DND-41 (cell line): ENCODE measurements at regions not wholly inside any gene's neighbourhood (a gene's known extent, or its start where the extent isn't known, plus 50 kb on each side); places are given as distances from the start of the nearest gene placed in this dataset.

Source experiments
- ATAC-seq: fragments of 200-7000 bp; cut with Tn5 transposase; 3 replicates; pipeline ENCODE4 v1.9.1; 2021; ENCODE audit warnings: low read depth; ENCODE audit not compliant: insufficient read depth
- DNase-seq: peaks from one replicate; pipeline ENCODE4 v3.0.0-alpha.2; 2020
- H2AFZ ChIP-seq: 2 replicates; pipeline ENCODE4 v1.6.0; 2012; ENCODE audit warnings: low read depth, low read length
- H3K27ac ChIP-seq: 2 replicates; pipeline ENCODE4 v1.5.1; 2012; ENCODE audit warnings: low read length, inconsistent platforms
- H3K27me3 ChIP-seq: fragments of 200-600 bp; sonication (generic); 2 replicates; pipeline ENCODE4 v1.6.0; 2012; ENCODE audit warnings: low read length, mild to moderate bottlenecking, inconsistent platforms; ENCODE audit not compliant: insufficient read depth, poor library complexity
- H3K36me3 ChIP-seq: 2 replicates; pipeline ENCODE4 v1.5.1; 2012; ENCODE audit warnings: low read length, inconsistent platforms; ENCODE audit not compliant: insufficient read depth
- H3K4me1 ChIP-seq: 2 replicates; pipeline ENCODE4 v1.5.1; 2012; ENCODE audit warnings: mild to moderate bottlenecking, low read length; ENCODE audit not compliant: insufficient read depth
- H3K4me2 ChIP-seq: 2 replicates; pipeline ENCODE4 v1.6.0; 2012; ENCODE audit warnings: mild to moderate bottlenecking, moderate library complexity, low read length, inconsistent platforms; ENCODE audit not compliant: insufficient read depth
- H3K4me3 ChIP-seq, 2 experiments: fragments of 200-600 bp in 1 of 2; shearing (Covaris generic) in 1 of 2; 2 replicates each; pipeline ENCODE4 v1.5.1; 2012 to 2016; ENCODE audit warnings: inconsistent platforms in 2 of 2, low read length in 2 of 2, mild to moderate bottlenecking in 2 of 2, low read depth in 1 of 2, moderate library complexity in 1 of 2
- H3K79me2 ChIP-seq: 2 replicates; pipeline ENCODE4 v1.6.0; 2012; ENCODE audit warnings: low read length, inconsistent platforms; ENCODE audit not compliant: insufficient read depth
- H3K9ac ChIP-seq: 2 replicates; pipeline ENCODE4 v1.6.0; 2012; ENCODE audit warnings: low read depth, mild to moderate bottlenecking, inconsistent platforms, low read length, moderate library complexity
- H3K9me3 ChIP-seq: 2 replicates; pipeline ENCODE4 v1.5.1; 2012; ENCODE audit warnings: low read length, moderate library complexity, mild to moderate bottlenecking, inconsistent platforms; ENCODE audit not compliant: insufficient read depth, severe bottlenecking
- H4K20me1 ChIP-seq: 2 replicates; pipeline ENCODE4 v1.6.0; 2012; ENCODE audit warnings: low read length; ENCODE audit not compliant: insufficient read depth
- EZH2 ChIP-seq: IDR thresholded peaks from 3 replicates; pipeline ENCODE4 v1.6.1; 2012; ENCODE audit warnings: borderline replicate concordance, low read depth, mild to moderate bottlenecking, moderate library complexity, low read length, inconsistent platforms; ENCODE audit not compliant: severe bottlenecking
- TF ChIP-seq, protein P1 (sequence below): IDR thresholded peaks from 2 replicates; pipeline ENCODE4 v1.5.1; 2012; ENCODE audit warnings: borderline replicate concordance, low read length, moderate library complexity, mild to moderate bottlenecking; ENCODE audit not compliant: poor library complexity, severe bottlenecking; ENCODE audit errors: extremely low read depth

DNA sequence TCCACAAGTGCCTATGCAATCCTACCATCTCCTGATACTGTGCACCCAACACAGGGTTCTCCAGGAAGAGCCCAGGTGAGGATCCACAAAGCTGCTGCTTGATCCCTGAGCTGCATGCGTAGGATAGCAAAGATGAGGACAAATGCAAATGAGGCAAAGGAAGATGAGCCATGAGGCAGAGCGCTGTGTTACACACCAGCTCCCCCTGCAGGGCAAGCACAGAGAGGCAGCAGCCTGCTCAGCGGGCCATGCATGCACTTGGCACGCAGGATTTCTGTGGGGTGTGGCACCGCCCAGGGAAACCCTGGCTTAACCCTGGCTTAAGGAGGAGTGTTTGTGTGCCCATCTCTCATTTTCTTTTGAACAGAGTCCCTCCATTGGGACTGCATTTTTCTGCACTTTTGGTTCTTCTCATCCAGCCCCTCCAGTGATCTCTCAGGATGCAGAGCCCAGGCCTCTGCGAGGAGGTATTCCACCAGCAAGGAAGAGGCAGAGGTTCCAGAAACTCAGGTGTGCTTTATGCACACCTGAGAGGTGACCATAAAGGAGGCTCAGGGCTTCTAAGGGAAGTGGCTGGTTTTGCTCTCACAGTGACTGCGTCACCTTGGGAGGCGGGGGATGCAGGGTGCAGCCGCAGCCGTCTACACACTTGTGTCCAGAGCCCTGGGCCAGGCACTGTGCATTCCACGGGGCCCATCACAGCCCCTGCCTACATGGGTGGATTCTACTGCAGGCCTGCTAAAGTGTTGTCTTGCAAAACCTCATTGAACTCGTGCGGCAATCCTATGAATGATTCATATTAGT is 973.3 kb upstream of the TMEM132C start:
- ATAC-seq (peak; percentile 72), DNase-seq (peak; percentile 44)
- Histone ChIP-seq H3K4me1 (no peaks in the 10 kb centered on the region), H3K4me2 (no peak overlapping the region), H3K9me3 (no peaks in the 10 kb centered on the region), H3K27me3 (no peaks in the 10 kb centered on the region), H3K9ac (no peak overlapping the region), H2AFZ (no peak overlapping the region), H3K79me2 (no peaks in the 10 kb centered on the region), H4K20me1 (no peaks in the 10 kb centered on the region), H3K4me3 (no peak overlapping the region), H3K36me3 (no peaks in the 10 kb centered on the region), H3K27ac (no peak overlapping the region)
- TF ChIP-seq, protein P1, sequence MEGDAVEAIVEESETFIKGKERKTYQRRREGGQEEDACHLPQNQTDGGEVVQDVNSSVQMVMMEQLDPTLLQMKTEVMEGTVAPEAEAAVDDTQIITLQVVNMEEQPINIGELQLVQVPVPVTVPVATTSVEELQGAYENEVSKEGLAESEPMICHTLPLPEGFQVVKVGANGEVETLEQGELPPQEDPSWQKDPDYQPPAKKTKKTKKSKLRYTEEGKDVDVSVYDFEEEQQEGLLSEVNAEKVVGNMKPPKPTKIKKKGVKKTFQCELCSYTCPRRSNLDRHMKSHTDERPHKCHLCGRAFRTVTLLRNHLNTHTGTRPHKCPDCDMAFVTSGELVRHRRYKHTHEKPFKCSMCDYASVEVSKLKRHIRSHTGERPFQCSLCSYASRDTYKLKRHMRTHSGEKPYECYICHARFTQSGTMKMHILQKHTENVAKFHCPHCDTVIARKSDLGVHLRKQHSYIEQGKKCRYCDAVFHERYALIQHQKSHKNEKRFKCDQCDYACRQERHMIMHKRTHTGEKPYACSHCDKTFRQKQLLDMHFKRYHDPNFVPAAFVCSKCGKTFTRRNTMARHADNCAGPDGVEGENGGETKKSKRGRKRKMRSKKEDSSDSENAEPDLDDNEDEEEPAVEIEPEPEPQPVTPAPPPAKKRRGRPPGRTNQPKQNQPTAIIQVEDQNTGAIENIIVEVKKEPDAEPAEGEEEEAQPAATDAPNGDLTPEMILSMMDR = peak; percentile 73
- no peak for TF ChIP-seq EZH2

DNA sequence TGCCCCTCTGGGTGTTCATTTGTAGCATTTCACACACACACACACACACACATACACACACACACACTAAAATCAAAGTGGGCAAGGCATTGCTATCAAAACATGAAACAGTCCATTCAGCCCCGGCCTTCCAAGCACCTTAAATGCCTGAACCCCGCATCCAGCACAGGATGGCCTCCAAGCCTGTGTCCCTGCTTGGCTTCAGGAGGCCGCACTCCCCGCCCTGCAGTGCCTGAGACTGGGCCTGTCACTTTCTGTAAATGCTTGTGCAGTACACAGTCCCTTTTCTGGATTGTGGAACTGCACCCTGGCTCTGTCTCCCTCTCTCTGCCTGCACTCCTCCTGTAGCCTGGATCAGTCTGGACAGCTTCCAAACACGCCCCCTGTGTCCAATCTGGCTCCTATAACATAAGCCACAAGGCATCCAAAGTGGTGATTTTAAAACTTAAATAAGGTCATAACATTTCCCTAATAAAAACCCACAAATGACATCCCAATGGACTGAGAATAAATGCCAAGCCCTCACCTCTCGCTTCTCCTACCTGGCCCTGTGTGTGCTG is 972.2 kb upstream of the TMEM132C start:
- H2AFZ ChIP-seq = no peak overlapping the region
- H3K36me3 ChIP-seq = no peaks in the 10 kb centered on the region
- no peaks in the 10 kb centered on the region for H3K79me2 ChIP-seq
- no peaks in the 10 kb centered on the region for H3K27me3 ChIP-seq
- TF ChIP-seq EZH2 = no peak
- TF ChIP-seq, protein P1 = no peak
- no peaks in the 10 kb centered on the region for H3K9me3 ChIP-seq
- no peak overlapping the region for H3K9ac ChIP-seq
- H3K4me1 ChIP-seq = no peaks in the 10 kb centered on the region
- H3K27ac ChIP-seq = no peak overlapping the region
- H3K4me3 ChIP-seq = no peak overlapping the region
- ATAC-seq (no peak), DNase-seq (no peak)
- H3K4me2 ChIP-seq = no peak overlapping the region
- H4K20me1 ChIP-seq = no peaks in the 10 kb centered on the region

DNA sequence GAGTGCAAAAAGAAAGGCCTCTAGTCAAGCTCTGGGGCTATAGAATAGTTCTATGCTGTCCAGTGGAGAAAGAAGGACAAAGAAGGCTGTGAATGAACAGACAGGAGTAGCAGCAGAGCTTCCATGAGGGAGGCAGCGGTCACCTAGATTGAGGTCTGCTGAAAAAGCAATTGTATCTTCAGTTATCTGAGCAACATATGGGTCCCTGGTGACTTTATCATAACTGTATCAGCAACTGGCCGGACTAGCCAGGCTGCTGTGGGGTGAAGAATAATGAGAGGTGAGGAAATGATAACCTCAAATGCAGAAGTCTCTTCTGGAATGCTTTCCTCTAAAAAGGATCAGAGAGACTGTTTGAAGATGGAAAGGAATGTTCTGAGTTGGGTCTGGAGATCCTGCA is 971.3 kb upstream of the TMEM132C start:
- Histone ChIP-seq H3K79me2 (no peaks in the 10 kb centered on the region), H2AFZ (no peak overlapping the region), H3K9me3 (no peaks in the 10 kb centered on the region), H3K4me2 (no peak overlapping the region), H3K27me3 (no peaks in the 10 kb centered on the region), H3K4me3 (no peak overlapping the region), H3K27ac (no peak overlapping the region), H4K20me1 (no peaks in the 10 kb centered on the region), H3K36me3 (no peaks in the 10 kb centered on the region), H3K9ac (no peak overlapping the region), H3K4me1 (no peaks in the 10 kb centered on the region)
- ATAC-seq (no peak), DNase-seq (no peak)
- TF ChIP-seq EZH2 = no peak
- TF ChIP-seq, protein P1 = no peak
